ENCODE measurements at regions not wholly inside any gene's neighbourhood (a gene's known extent, or its start where the extent isn't known, plus 50 kb on each side); places are given as distances from the start of the nearest gene placed in this dataset.

DNA sequence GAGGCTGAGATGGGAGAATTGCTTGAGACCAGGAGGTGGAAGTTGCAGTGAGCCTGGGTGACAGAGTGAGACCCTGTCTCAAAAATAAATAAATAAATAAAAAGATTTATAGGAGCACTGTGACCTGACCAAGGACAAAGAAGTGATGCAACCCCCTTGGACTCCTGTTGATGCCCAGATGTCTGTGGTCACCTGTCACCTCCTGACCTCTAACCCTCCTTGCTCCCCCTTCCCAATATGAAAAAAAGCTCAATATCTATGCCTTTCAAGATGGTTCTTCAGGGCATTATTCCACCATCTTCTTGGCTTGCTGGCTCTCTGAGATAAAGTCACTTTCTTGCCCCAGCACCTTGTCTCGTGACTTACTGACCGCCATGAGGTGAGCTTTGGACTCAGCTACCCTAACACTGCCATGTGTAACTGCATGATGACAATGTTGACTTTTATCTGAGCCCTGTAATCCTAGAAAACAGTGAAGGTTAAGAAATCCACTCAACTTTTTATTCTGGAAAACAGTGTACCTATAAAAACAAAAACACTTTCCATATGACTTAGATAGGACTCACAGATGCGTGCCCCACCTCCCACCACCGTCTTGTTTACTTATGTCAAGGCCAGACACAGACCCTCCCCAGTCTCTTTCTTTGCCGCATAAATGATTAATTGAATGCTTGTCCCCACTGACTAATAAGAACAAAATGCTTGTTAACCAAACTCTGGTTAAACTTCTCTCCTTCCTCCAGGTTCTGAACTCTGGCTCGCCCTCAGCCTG is 360.5 kb downstream of the BUD13 start:
- TF ChIP-seq POLR2A (IDR thresholded peaks at IDR 0.05) = no peak
- TF ChIP-seq, protein P1, sequence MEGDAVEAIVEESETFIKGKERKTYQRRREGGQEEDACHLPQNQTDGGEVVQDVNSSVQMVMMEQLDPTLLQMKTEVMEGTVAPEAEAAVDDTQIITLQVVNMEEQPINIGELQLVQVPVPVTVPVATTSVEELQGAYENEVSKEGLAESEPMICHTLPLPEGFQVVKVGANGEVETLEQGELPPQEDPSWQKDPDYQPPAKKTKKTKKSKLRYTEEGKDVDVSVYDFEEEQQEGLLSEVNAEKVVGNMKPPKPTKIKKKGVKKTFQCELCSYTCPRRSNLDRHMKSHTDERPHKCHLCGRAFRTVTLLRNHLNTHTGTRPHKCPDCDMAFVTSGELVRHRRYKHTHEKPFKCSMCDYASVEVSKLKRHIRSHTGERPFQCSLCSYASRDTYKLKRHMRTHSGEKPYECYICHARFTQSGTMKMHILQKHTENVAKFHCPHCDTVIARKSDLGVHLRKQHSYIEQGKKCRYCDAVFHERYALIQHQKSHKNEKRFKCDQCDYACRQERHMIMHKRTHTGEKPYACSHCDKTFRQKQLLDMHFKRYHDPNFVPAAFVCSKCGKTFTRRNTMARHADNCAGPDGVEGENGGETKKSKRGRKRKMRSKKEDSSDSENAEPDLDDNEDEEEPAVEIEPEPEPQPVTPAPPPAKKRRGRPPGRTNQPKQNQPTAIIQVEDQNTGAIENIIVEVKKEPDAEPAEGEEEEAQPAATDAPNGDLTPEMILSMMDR (IDR thresholded peaks at IDR 0.05) = no peak
- no peak for TF ChIP-seq POLR2AphosphoS5 (IDR thresholded peaks at IDR 0.05)

Measured in suprapubic skin (tissue), 4 donors.